Muscle layer of duodenum (tissue), 2 donors: ENCODE measurements at regions not wholly inside any gene's neighbourhood (a gene's known extent, or its start where the extent isn't known, plus 50 kb on each side); places are given as distances from the start of the nearest gene placed in this dataset.
"Not testable (repeated sequence)": the region's sequence is repeated elsewhere in the genome, so short reads cannot be mapped to it uniquely, and the experiment has no call there.

Source experiments
- H3K27ac ChIP-seq: one replicate; pipeline ENCODE4 v1.7.0; 2013; ENCODE audit warnings: mild to moderate bottlenecking, low read length
- H3K27me3 ChIP-seq: one replicate; pipeline ENCODE4 v1.7.0; 2013; ENCODE audit warnings: low read depth, mild to moderate bottlenecking, control low read depth, low read length
- H3K36me3 ChIP-seq, 2 donors: one replicate each; pipeline ENCODE4 v1.7.0; 2013; ENCODE audit warnings: low read length in 2 of 2, control low read depth in 1 of 2, mild to moderate bottlenecking in 1 of 2; ENCODE audit not compliant: insufficient read depth in 2 of 2, control insufficient read depth in 1 of 2
- H3K4me1 ChIP-seq, 2 donors: one replicate each; pipeline ENCODE4 v1.7.0; 2013; ENCODE audit warnings: low read length in 2 of 2, mild to moderate bottlenecking in 2 of 2, control low read depth in 1 of 2, moderate library complexity in 1 of 2; ENCODE audit not compliant: insufficient read depth in 2 of 2, control insufficient read depth in 1 of 2
- H3K4me3 ChIP-seq, 2 donors: one replicate each; pipeline ENCODE4 v1.7.0; 2013; ENCODE audit warnings: low read length in 2 of 2, low read depth in 1 of 2, mild to moderate bottlenecking in 1 of 2
- H3K9me3 ChIP-seq, 2 donors: one replicate each; pipeline ENCODE4 v1.7.0; 2013; ENCODE audit warnings: low read length in 2 of 2, control low read depth in 1 of 2, mild to moderate bottlenecking in 1 of 2; ENCODE audit not compliant: control insufficient read depth in 1 of 2
- donor health status: healthy.

GRCh38 chr2:122338000-122338399, 582.5 kb downstream of the TSN start:
- H3K27ac ChIP-seq, result no peak overlapping the region

GRCh38 chr2:122340246-122340645, 584.8 kb downstream of the TSN start:
- H3K27me3 ChIP-seq, result no peaks in the 10 kb centered on the region
- H3K36me3 ChIP-seq, result no peaks in the 10 kb centered on the region
- H3K9me3 ChIP-seq, result no peaks in the 10 kb centered on the region
- no peak overlapping the region for H3K4me3 ChIP-seq
- no peak overlapping the region for H3K27ac ChIP-seq
- no peaks in the 10 kb centered on the region for H3K4me1 ChIP-seq

More at GRCh38 chr2:122338000-122338399, 582.5 kb downstream of the TSN start:
- H3K4me1 ChIP-seq, result no peaks in the 10 kb centered on the region
- no peaks in the 10 kb centered on the region for H3K27me3 ChIP-seq
- no peaks in the 10 kb centered on the region for H3K36me3 ChIP-seq
- no peak overlapping the region for H3K4me3 ChIP-seq
- no peaks in the 10 kb centered on the region for H3K9me3 ChIP-seq

GRCh38 chr2:122341007-122341406, 585.6 kb downstream of the TSN start:
- H3K27me3 ChIP-seq, result no peaks in the 10 kb centered on the region
- no peaks in the 10 kb centered on the region for H3K9me3 ChIP-seq

GRCh38 chr2:122352151-122352550, 596.7 kb downstream of the TSN start:
- not testable (repeated sequence) for H3K9me3 ChIP-seq, H3K27me3 ChIP-seq, H3K36me3 ChIP-seq, H3K27ac ChIP-seq, H3K4me3 ChIP-seq, H3K4me1 ChIP-seq

More at GRCh38 chr2:122341007-122341406, 585.6 kb downstream of the TSN start:
- Histone ChIP-seq H3K4me1 (no peaks in the 10 kb centered on the region), H3K36me3 (no peaks in the 10 kb centered on the region), H3K4me3 (no peak overlapping the region), H3K27ac (no peak overlapping the region)

- no peak overlapping the region for H3K4me3 ChIP-seq
- no peak overlapping the region for H3K27ac ChIP-seq
- H3K4me1 ChIP-seq, result no peaks in the 10 kb centered on the region
- H3K36me3 ChIP-seq, result no peaks in the 10 kb centered on the region
- H3K9me3 ChIP-seq, result no peaks in the 10 kb centered on the region
- H3K27me3 ChIP-seq, result no peaks in the 10 kb centered on the region
These were observed 602.5 kb downstream of the TSN start for GRCh38 chr2:122357998-122358397.

- Histone ChIP-seq H3K36me3 (no peaks in the 10 kb centered on the region), H3K27me3 (no peaks in the 10 kb centered on the region), H3K27ac (no peak overlapping the region), H3K4me1 (no peaks in the 10 kb centered on the region), H3K4me3 (no peak overlapping the region), H3K9me3 (no peaks in the 10 kb centered on the region)
These were observed 603.3 kb downstream of the TSN start for GRCh38 chr2:122358729-122359128.

GRCh38 chr2:122363885-122364284, 608.4 kb downstream of the TSN start:
- no peak overlapping the region for H3K4me3 ChIP-seq
- no peaks in the 10 kb centered on the region for H3K27me3 ChIP-seq
- H3K4me1 ChIP-seq, result no peaks in the 10 kb centered on the region
- no peak overlapping the region for H3K27ac ChIP-seq
- no peaks in the 10 kb centered on the region for H3K36me3 ChIP-seq
- H3K9me3 ChIP-seq, result no peaks in the 10 kb centered on the region

- Histone ChIP-seq H3K27ac (no peak overlapping the region), H3K9me3 (no peaks in the 10 kb centered on the region), H3K36me3 (no peaks in the 10 kb centered on the region), H3K4me3 (no peak overlapping the region), H3K4me1 (no peaks in the 10 kb centered on the region), H3K27me3 (no peaks in the 10 kb centered on the region)
These were observed 611.0 kb downstream of the TSN start for GRCh38 chr2:122366427-122366826.

GRCh38 chr2:122366969-122367645, 611.7 kb downstream of the TSN start:
- Histone ChIP-seq H3K4me1 (no peaks in the 10 kb centered on the region), H3K27ac (no peak overlapping the region), H3K36me3 (no peaks in the 10 kb centered on the region), H3K9me3 (no peaks in the 10 kb centered on the region), H3K4me3 (no peak overlapping the region), H3K27me3 (no peaks in the 10 kb centered on the region)

GRCh38 chr2:122367646-122368010, 612.2 kb downstream of the TSN start:
- H3K4me1 ChIP-seq, result no peaks in the 10 kb centered on the region
- H3K36me3 ChIP-seq, result no peaks in the 10 kb centered on the region
- H3K27me3 ChIP-seq, result no peaks in the 10 kb centered on the region
- no peak overlapping the region for H3K27ac ChIP-seq
- no peaks in the 10 kb centered on the region for H3K9me3 ChIP-seq
- H3K4me3 ChIP-seq, result no peak overlapping the region

GRCh38 chr2:122368576-122369243, 613.3 kb downstream of the TSN start:
- H3K4me3 ChIP-seq, result no peak overlapping the region
- no peak overlapping the region for H3K27ac ChIP-seq
- peaks cover 0 to 4% of the 10 kb centered on the region in 2 donors for H3K9me3 ChIP-seq
- no peaks in the 10 kb centered on the region for H3K4me1 ChIP-seq
- no peaks in the 10 kb centered on the region for H3K36me3 ChIP-seq
- H3K27me3 ChIP-seq, result no peaks in the 10 kb centered on the region

- Histone ChIP-seq H3K27me3 (no peaks in the 10 kb centered on the region), H3K27ac (no peak overlapping the region), H3K36me3 (no peaks in the 10 kb centered on the region), H3K4me3 (no peak overlapping the region), H3K9me3 (no peaks in the 10 kb centered on the region), H3K4me1 (no peaks in the 10 kb centered on the region)
These were observed 623.1 kb downstream of the TSN start for GRCh38 chr2:122378521-122378920.
